GM12874 (cell line): ENCODE measurements at regions not wholly inside any gene's neighbourhood (a gene's known extent, or its start where the extent isn't known, plus 50 kb on each side); places are given as distances from the start of the nearest gene placed in this dataset.

Experiments used
- TF ChIP-seq, protein P1 (sequence below): IDR thresholded peaks from 2 replicates; pipeline ENCODE4 v1.5.1; 2011; ENCODE audit warnings: low read depth, mild to moderate bottlenecking, control low read depth, low read length, moderate library complexity; ENCODE audit not compliant: insufficient read depth

DNA sequence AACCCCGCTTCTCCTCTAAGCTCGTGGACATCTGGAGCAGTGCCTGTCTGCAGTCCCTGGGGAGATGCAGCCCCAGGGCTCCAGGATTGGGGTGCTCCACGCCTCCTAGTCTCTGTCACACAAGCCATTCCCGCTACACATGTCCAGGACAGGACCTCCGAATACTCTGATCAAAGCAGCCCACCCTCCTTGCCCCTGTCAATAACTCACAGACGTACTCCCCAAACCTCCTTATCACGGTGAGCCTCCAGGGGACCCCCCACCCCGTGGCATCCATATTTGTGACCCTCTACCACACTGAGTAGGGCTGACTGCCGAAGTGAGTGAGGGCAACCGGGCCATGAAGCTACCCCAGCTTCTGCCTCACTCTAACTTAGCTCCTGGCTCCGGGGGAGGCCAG is 727.7 kb downstream of the GALR1 start:
- TF ChIP-seq, protein P1, sequence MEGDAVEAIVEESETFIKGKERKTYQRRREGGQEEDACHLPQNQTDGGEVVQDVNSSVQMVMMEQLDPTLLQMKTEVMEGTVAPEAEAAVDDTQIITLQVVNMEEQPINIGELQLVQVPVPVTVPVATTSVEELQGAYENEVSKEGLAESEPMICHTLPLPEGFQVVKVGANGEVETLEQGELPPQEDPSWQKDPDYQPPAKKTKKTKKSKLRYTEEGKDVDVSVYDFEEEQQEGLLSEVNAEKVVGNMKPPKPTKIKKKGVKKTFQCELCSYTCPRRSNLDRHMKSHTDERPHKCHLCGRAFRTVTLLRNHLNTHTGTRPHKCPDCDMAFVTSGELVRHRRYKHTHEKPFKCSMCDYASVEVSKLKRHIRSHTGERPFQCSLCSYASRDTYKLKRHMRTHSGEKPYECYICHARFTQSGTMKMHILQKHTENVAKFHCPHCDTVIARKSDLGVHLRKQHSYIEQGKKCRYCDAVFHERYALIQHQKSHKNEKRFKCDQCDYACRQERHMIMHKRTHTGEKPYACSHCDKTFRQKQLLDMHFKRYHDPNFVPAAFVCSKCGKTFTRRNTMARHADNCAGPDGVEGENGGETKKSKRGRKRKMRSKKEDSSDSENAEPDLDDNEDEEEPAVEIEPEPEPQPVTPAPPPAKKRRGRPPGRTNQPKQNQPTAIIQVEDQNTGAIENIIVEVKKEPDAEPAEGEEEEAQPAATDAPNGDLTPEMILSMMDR: no peak

DNA sequence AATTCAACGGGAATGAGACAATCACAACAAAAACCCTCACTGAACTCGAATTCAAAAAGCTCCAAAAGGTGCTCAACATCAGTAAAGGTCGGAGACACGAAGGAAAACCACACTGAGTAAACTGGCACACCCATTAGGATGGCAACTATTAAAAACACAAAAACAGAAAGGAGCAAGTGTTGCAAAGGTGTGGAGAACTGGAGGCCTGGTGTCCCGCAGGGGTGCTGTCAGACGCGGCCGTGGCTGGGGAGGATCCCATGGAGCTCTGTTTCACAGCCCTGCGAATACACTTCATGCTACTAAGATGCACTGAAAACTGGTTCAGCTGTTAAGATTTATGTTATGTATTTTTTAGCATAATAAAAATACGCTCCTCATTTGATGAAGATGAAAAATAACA is 730.6 kb downstream of the GALR1 start:
- TF ChIP-seq, protein P1: no peak

- TF ChIP-seq, protein P1: no peak
Observed at GRCh38 chr18:77981874-77982273, 732.2 kb downstream of the GALR1 start.

DNA sequence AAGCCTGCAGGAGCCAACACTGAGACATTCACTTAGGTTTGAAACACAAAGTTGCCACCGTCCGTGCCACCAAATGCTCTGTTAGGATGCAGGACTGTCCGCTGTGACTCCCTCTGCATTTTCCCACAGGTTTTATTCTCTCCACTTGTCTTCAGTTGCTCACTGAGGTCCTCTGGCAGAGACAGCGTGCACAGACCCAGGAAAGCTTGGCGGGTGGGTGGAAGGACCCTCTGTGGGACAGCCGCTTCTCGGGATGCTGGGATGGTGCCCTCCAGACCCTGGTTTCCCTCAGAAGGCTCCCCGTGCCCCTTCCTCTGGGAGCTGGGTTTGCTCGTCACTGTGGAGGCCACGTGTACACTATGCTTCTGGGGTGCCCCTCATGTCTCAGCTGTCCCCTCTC is 733.6 kb downstream of the GALR1 start:
- TF ChIP-seq, protein P1: no peak

DNA sequence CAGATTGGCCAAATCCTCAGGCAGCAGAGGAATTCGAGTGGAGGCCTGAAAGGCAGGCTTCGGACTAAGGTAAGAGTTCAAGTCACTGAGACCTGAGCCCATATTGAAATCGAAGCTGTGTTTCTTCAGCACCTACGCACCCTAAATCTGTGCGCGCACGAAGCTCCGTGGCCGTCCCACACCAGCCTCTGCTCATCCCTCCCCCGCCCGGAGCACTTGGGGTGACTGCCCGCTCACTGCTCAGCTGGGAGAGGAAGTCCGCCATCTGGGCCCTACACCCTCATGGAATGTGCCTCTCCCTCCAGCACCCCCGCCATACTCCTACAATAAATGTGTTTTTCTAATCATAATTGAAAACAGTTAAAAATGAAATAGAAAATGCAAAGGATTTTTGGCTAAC is 734.5 kb downstream of the GALR1 start:
- TF ChIP-seq, protein P1: no peak

DNA sequence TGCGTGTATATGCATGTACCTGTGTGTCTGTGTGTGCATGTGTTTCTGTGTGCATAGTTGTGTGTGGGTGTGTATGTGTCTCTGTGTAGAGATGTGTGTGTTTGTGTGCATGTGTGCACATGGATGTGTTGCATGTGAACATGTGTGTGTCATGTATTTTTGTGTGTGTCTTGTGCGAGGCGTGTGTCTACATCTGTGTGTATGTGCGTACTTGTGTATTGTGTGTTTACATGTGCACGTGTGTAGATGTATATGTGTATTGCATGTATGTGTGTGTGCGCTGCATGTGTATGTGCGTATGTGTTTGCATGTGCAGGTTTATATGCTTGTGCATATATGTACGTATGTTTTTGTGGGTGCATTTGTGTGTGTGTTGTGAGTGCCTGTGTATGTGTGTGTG is 735.2 kb downstream of the GALR1 start:
- TF ChIP-seq, protein P1: no peak

DNA sequence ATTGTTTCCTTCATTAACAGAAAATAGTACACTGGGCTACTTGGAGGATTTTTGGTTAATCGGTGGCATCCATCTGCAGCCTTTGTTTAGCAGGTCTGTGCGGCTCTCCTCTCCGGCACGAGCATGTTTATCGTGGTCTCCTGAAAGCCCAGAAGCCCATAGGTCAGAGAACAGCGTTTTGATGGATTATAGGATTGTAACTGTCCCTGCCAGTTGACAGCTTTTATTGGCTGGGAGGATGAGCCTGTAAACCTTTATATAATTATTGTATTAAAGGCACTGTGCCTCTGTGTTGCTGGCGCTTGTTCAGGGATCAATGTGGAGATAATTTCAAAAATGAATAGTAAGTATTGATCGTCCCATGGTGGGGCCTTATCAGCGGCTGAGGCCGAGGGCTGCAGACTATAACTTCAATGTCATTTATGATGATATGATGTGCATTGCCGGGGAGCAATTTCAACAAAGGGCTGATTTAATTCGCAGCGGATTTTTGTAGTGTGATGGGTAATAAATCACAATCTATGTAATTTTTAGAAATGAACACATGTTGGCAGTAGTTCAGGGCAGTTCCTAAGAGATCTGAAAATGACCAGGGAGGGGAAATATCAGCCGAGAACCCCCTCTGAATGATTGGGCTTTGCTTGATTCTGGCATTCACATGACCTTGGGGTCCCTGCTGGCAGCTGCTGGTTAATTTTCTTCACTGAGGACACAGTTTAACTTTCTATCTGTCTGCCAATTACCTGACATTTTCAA is 736.1 kb downstream of the GALR1 start:
- TF ChIP-seq, protein P1: no peak
